H9 (cell line): ENCODE measurements at regions not wholly inside any gene's neighbourhood (a gene's known extent, or its start where the extent isn't known, plus 50 kb on each side); places are given as distances from the start of the nearest gene placed in this dataset.

Experiments used
- DNase-seq: peaks from one replicate; pipeline ENCODE4 v3.0.0-alpha.2; 2017
- H2AFZ ChIP-seq: one replicate; pipeline ENCODE4 v1.6.1; 2013; ENCODE audit warnings: mild to moderate bottlenecking, low read length, control low read depth, moderate library complexity
- H2AK5ac ChIP-seq: 2 replicates; pipeline ENCODE4 v1.6.1; 2013; ENCODE audit warnings: low read length, control low read depth, mixed read lengths; ENCODE audit not compliant: insufficient read length
- H2BK120ac ChIP-seq: one replicate; pipeline ENCODE4 v1.6.1; 2013; ENCODE audit warnings: low read depth, mild to moderate bottlenecking, low read length, control low read depth, inconsistent platforms; ENCODE audit not compliant: poor library complexity, severe bottlenecking
- H2BK12ac ChIP-seq: 2 replicates; pipeline ENCODE4 v1.6.1; 2013; ENCODE audit warnings: low read length, control low read depth, mixed read lengths, low read depth; ENCODE audit not compliant: insufficient read length
- H2BK15ac ChIP-seq: 2 replicates; pipeline ENCODE4 v1.6.1; 2013; ENCODE audit warnings: low read depth, low read length, control low read depth
- H2BK20ac ChIP-seq: one replicate; pipeline ENCODE4 v1.6.1; 2013; ENCODE audit warnings: low read depth, mild to moderate bottlenecking, low read length, control low read depth, inconsistent platforms; ENCODE audit not compliant: poor library complexity, severe bottlenecking
- H2BK5ac ChIP-seq: 2 replicates; pipeline ENCODE4 v1.6.1; 2013; ENCODE audit warnings: low read length, control low read depth, mixed read lengths; ENCODE audit not compliant: insufficient read length
- H3K14ac ChIP-seq: 2 replicates; pipeline ENCODE4 v1.6.1; 2013; ENCODE audit warnings: low read length, control low read depth; ENCODE audit not compliant: insufficient read depth
- H3K18ac ChIP-seq: 2 replicates; pipeline ENCODE4 v1.6.1; 2013; ENCODE audit warnings: low read depth, mild to moderate bottlenecking, mixed read lengths, low read length, control low read depth; ENCODE audit not compliant: insufficient read length
- H3K23ac ChIP-seq: 2 replicates; pipeline ENCODE4 v1.6.1; 2013; ENCODE audit warnings: low read length, control low read depth, mixed read lengths, low read depth; ENCODE audit not compliant: insufficient read length
- H3K23me2 ChIP-seq: 2 replicates; pipeline ENCODE4 v1.6.1; 2013; ENCODE audit warnings: low read depth, mild to moderate bottlenecking, mixed read lengths, low read length, control low read depth; ENCODE audit not compliant: insufficient read length, poor library complexity, severe bottlenecking
- H3K27ac ChIP-seq: 2 replicates; pipeline ENCODE4 v1.5.1; 2013; ENCODE audit warnings: low read length, control low read depth, mixed read lengths, low read depth; ENCODE audit not compliant: insufficient read length
- H3K27me3 ChIP-seq: 2 replicates; pipeline ENCODE4 v1.6.1; 2013; ENCODE audit warnings: low read length, control low read depth, inconsistent platforms; ENCODE audit not compliant: insufficient read depth
- H3K4ac ChIP-seq: 2 replicates; pipeline ENCODE4 v1.6.1; 2013; ENCODE audit warnings: low read depth, mild to moderate bottlenecking, control low read depth, inconsistent platforms, low read length, moderate library complexity
- H3K4me1 ChIP-seq: 2 replicates; pipeline ENCODE4 v1.6.1; 2013; ENCODE audit warnings: low read length, control low read depth, inconsistent platforms; ENCODE audit not compliant: insufficient read depth
- H3K4me2 ChIP-seq: 2 replicates; pipeline ENCODE4 v1.6.1; 2013; ENCODE audit warnings: low read length, control low read depth, mixed read lengths; ENCODE audit not compliant: insufficient read length, insufficient read depth
- H3K56ac ChIP-seq: 2 replicates; pipeline ENCODE4 v1.6.1; 2013; ENCODE audit warnings: low read depth, mild to moderate bottlenecking, mixed read lengths, low read length, control low read depth; ENCODE audit not compliant: insufficient read length
- H3K79me1 ChIP-seq: 2 replicates; pipeline ENCODE4 v1.6.1; 2013; ENCODE audit warnings: low read depth, mild to moderate bottlenecking, moderate library complexity, low read length, control low read depth, inconsistent platforms; ENCODE audit not compliant: insufficient read depth, poor library complexity, severe bottlenecking
- H3K79me2 ChIP-seq: 2 replicates; pipeline ENCODE4 v1.6.1; 2013; ENCODE audit warnings: low read length, control low read depth, inconsistent platforms; ENCODE audit not compliant: insufficient read depth
- H3K9ac ChIP-seq: 2 replicates; pipeline ENCODE4 v1.6.1; 2013; ENCODE audit warnings: low read length, control low read depth, mixed read lengths; ENCODE audit not compliant: insufficient read length; ENCODE audit errors: extremely low read depth
- H3K9me3 ChIP-seq: one replicate; pipeline ENCODE4 v1.6.1; 2013; ENCODE audit warnings: low read depth, low read length, inconsistent platforms; ENCODE audit not compliant: control insufficient read depth
- H3T11ph ChIP-seq: one replicate; pipeline ENCODE4 v1.6.1; 2013; ENCODE audit warnings: mild to moderate bottlenecking, low read length, control low read depth, inconsistent platforms
- H4K20me1 ChIP-seq: one replicate; pipeline ENCODE4 v1.6.1; 2013; ENCODE audit not compliant: control insufficient read depth, insufficient read length, insufficient read depth
- H4K5ac ChIP-seq: 2 replicates; pipeline ENCODE4 v1.6.1; 2013; ENCODE audit warnings: low read depth, mild to moderate bottlenecking, mixed read lengths, low read length, control low read depth; ENCODE audit not compliant: insufficient read length
- H4K8ac ChIP-seq: replicated peaks from 2 replicates; pipeline ENCODE4 v1.6.1; 2013; ENCODE audit warnings: low read length, control low read depth, mixed read lengths, low read depth; ENCODE audit not compliant: insufficient read length
- H4K91ac ChIP-seq: 2 replicates; pipeline ENCODE4 v1.6.1; 2013; ENCODE audit warnings: low read depth, mild to moderate bottlenecking, moderate library complexity, mixed read lengths, low read length, control low read depth; ENCODE audit not compliant: insufficient read length
- H3K27ac Mint-ChIP-seq, 3 experiments: 2 replicates in 2 of 3; 3 replicates in 1 of 3; pipeline ENCODE4 v1.8.0; 2020 to 2021; ENCODE audit warnings: mixed read lengths in 3 of 3, mild to moderate bottlenecking in 1 of 3, moderate library complexity in 1 of 3
- H3K27me3 Mint-ChIP-seq: 2 replicates; pipeline ENCODE4 v1.8.0; 2021; ENCODE audit warnings: low read depth, mild to moderate bottlenecking, moderate library complexity, mixed read lengths
- H3K36me3 Mint-ChIP-seq, 3 experiments: 2 replicates in 2 of 3; 3 replicates in 1 of 3; pipeline ENCODE4 v1.8.0; 2020 to 2021; ENCODE audit warnings: low read depth in 3 of 3, mixed read lengths in 3 of 3; ENCODE audit not compliant: insufficient read depth in 1 of 3
- H3K4me1 Mint-ChIP-seq, 2 experiments: 2 replicates each; pipeline ENCODE4 v1.8.0; 2020; ENCODE audit warnings: mixed read lengths in 2 of 2
- H3K4me3 Mint-ChIP-seq, 2 experiments: 2 replicates in 1 of 2; 3 replicates in 1 of 2; pipeline ENCODE4 v1.8.0; 2020 to 2021; ENCODE audit warnings: mild to moderate bottlenecking in 2 of 2, mixed read lengths in 2 of 2, moderate library complexity in 1 of 2
- H3K9me3 Mint-ChIP-seq, 2 experiments: 2 replicates in 1 of 2; 3 replicates in 1 of 2; pipeline ENCODE4 v1.8.0; 2020; ENCODE audit warnings: mild to moderate bottlenecking in 2 of 2, mixed read lengths in 2 of 2, moderate library complexity in 1 of 2
- CTCF ChIP-seq: fragments of 200-600 bp; sonication (generic); conservative IDR thresholded peaks from 3 replicates; pipeline ENCODE4 v1.8.0; 2021; ENCODE audit warnings: antibody characterized with exemption, mild to moderate bottlenecking
- WGBS: extraction: QIAGEN DNeasy Blood & Tissue Kit; methylation state at CpG from one replicate; pipeline ENCODE4 v1.1.7; 2013; ENCODE audit warnings: missing lambda C conversion rate, low lambda C conversion rate, mixed read lengths; ENCODE audit not compliant: insufficient read length; ENCODE audit errors: extremely low coverage; 5-methylcytosine and 5-hydroxymethylcytosine counted together

GRCh38 chr5:71780597-71780996 lies 61.5 kb downstream of the CARTPT start:
- H2BK12ac ChIP-seq, result no peak overlapping the region
- H3K79me1 ChIP-seq, result no peaks in the 10 kb centered on the region
- H3K23ac ChIP-seq, result no peak overlapping the region
- no peak overlapping the region for H3K27ac ChIP-seq
- H3K18ac ChIP-seq, result no peak overlapping the region
- H3K27me3 ChIP-seq, result no peaks in the 10 kb centered on the region
- no peak overlapping the region for H3K14ac ChIP-seq
- H3K9ac ChIP-seq, result no peak overlapping the region
- H4K91ac ChIP-seq, result no peak overlapping the region
- no CpG with 5 or more reads among the region's 6 CpGs for WGBS
- no peaks in the 10 kb centered on the region for H4K20me1 ChIP-seq
- no peak overlapping the region for H3K56ac ChIP-seq
- no peak overlapping the region for H2BK15ac ChIP-seq
- peaks cover under 1% of the 10 kb centered on the region; the same call in 1 of the 2 replicates for H3K4me1 ChIP-seq
- no peak overlapping the region for H2BK20ac ChIP-seq
- no peak overlapping the region for H3K4ac ChIP-seq
- Mint-ChIP-seq H3K4me3 (no peak overlapping the region), H3K27me3 (peaks cover 3% of the 10 kb centered on the region), H3K4me1 (peaks cover 4 to 10% of the 10 kb centered on the region in 2 experiments), H3K36me3 (no peaks in the 10 kb centered on the region), H3K27ac (peak overlapping the region in 1 of 3 experiments; percentile 17; a peak in 1 of 7 replicates), H3K9me3 (no peaks in the 10 kb centered on the region)
- no peak overlapping the region for H2AK5ac ChIP-seq
- no peak overlapping the region for H3K4me2 ChIP-seq
- no peak overlapping the region for H4K5ac ChIP-seq
- H3T11ph ChIP-seq, result no peak overlapping the region
- no peaks in the 10 kb centered on the region for H3K23me2 ChIP-seq
- H3K9me3 ChIP-seq, result no peaks in the 10 kb centered on the region
- H2BK120ac ChIP-seq, result no peak overlapping the region
- no peak for DNase-seq
- H4K8ac ChIP-seq, result no peak overlapping the region
- no peak for TF ChIP-seq CTCF
- no peaks in the 10 kb centered on the region for H3K79me2 ChIP-seq
- no peak overlapping the region for H2BK5ac ChIP-seq
- no peak overlapping the region for H2AFZ ChIP-seq
